ENCODE measurements at regions not wholly inside any gene's neighbourhood (a gene's known extent, or its start where the extent isn't known, plus 50 kb on each side); places are given as distances from the start of the nearest gene placed in this dataset.

DNA sequence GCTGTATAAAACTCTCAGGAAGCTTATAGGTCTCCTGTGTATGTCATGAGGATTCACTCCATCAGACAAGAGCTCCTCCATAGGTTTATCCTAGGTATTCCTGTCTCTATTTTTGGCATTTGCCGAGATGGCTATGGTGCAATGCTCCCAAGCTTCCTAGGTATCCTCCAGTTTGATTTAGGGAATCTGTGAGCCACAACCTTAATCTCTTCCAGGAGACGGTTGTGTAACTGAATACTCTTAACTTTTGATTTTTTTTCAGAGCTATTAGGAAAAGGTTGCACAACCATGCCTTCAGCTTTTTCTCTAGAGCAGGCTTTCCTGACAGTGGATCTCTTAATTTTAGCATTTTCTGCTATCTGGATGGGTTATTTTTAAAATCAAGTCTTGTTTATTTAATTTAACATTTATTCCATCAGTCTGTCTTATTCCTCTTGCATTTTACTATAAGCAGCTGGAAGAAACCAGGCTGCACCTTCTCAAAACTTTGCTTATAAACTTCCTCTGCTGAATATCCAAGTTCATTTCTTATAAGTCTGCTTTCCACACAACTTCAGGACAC, 69.4 kb upstream of the BACE2 start:
- TF ChIP-seq POLR2A (IDR thresholded peaks at IDR 0.05) (no peak), EP300 (IDR thresholded peaks at IDR 0.05) (no peak)
- TF ChIP-seq, protein P1, sequence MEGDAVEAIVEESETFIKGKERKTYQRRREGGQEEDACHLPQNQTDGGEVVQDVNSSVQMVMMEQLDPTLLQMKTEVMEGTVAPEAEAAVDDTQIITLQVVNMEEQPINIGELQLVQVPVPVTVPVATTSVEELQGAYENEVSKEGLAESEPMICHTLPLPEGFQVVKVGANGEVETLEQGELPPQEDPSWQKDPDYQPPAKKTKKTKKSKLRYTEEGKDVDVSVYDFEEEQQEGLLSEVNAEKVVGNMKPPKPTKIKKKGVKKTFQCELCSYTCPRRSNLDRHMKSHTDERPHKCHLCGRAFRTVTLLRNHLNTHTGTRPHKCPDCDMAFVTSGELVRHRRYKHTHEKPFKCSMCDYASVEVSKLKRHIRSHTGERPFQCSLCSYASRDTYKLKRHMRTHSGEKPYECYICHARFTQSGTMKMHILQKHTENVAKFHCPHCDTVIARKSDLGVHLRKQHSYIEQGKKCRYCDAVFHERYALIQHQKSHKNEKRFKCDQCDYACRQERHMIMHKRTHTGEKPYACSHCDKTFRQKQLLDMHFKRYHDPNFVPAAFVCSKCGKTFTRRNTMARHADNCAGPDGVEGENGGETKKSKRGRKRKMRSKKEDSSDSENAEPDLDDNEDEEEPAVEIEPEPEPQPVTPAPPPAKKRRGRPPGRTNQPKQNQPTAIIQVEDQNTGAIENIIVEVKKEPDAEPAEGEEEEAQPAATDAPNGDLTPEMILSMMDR (IDR thresholded peaks at IDR 0.05): no peak
